GM23248 (cell line): ENCODE measurements at regions not wholly inside any gene's neighbourhood (a gene's known extent, or its start where the extent isn't known, plus 50 kb on each side); places are given as distances from the start of the nearest gene placed in this dataset.

Source experiments
- EZH2 ChIP-seq: fragments of 200-600 bp; sonication (generic); IDR thresholded peaks from 2 replicates; pipeline ENCODE4 v1.6.1; 2018; ENCODE audit warnings: antibody characterized with exemption, mild to moderate bottlenecking; ENCODE audit not compliant: insufficient read depth, poor library complexity, severe bottlenecking
- EZH2phosphoT487 ChIP-seq: fragments of 200-600 bp; sonication (generic); IDR thresholded peaks from 2 replicates; pipeline ENCODE4 v1.6.1; 2018; ENCODE audit warnings: antibody characterized with exemption, moderate library complexity, mild to moderate bottlenecking, low read depth; ENCODE audit not compliant: insufficient read depth

DNA sequence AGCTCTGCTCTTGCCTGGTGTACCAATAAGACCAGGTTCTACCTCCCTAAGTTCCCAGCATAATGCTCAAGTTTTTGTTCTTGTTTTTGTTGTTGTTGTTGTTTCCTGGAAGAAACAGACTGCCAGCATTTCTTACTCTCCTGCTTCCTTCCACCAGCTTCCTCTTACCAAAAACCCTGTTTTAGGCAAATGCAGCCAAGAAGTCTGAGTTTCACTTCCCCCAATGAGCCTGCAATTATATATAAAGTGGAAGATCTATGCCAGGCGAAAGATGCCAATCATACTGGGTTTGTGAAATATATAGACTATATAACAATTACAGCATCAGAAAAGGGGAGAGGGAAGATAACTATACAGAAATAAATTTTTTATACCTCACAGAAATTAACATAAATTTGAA lies 931.5 kb upstream of the FAT3 start:
- TF ChIP-seq EZH2 (no peak), EZH2phosphoT487 (no peak)
